NCI-H128 (cell line): ENCODE measurements at regions not wholly inside any gene's neighbourhood (a gene's known extent, or its start where the extent isn't known, plus 50 kb on each side); places are given as distances from the start of the nearest gene placed in this dataset.

Experiments used
- DNase-seq: peaks from one replicate; lab custom pipeline; 2025; ENCODE audit not compliant: unreplicated experiment; lab: John Stamatoyannopoulos, UW

DNA sequence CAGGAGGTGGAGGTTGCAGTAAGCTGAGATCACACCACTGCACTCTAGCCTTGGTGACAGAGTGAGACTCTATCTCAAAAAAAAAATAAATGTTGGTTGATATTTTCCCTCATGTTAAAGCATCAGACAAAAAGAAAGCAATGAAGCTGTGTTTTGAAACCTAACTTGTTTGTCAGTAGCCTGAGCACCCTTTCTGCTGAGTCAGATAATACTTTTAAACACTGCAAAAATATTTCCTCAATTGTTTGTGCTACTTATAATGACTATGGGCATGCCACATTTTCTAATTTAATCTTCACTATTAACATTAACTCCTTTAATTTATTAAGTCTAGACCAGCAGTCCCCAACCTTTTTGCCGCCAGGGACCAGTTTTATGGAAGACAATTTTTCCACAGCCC lies 236.3 kb upstream of the AGAP1 start:
- no peak for DNase-seq

DNA sequence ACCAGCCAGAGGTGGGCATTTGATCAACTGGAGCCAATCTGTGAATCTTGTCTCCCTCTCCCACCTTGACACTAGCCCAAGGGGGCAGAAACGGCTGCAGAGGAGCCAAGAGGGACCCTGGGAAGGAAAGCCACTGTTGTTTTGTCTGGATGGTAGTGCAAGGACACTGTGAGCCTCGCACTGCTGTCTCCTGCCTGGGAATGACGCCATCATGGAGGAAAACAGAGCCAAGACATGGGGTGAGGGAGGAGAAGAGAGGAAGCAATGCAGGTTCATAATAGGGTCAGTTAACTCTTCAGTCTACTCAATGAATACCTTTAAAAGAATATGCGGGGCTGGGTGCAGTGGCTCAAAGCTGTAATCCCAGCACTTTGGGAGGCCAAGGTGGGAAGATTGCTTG lies 231.1 kb upstream of the AGAP1 start:
- no peak for DNase-seq

DNA sequence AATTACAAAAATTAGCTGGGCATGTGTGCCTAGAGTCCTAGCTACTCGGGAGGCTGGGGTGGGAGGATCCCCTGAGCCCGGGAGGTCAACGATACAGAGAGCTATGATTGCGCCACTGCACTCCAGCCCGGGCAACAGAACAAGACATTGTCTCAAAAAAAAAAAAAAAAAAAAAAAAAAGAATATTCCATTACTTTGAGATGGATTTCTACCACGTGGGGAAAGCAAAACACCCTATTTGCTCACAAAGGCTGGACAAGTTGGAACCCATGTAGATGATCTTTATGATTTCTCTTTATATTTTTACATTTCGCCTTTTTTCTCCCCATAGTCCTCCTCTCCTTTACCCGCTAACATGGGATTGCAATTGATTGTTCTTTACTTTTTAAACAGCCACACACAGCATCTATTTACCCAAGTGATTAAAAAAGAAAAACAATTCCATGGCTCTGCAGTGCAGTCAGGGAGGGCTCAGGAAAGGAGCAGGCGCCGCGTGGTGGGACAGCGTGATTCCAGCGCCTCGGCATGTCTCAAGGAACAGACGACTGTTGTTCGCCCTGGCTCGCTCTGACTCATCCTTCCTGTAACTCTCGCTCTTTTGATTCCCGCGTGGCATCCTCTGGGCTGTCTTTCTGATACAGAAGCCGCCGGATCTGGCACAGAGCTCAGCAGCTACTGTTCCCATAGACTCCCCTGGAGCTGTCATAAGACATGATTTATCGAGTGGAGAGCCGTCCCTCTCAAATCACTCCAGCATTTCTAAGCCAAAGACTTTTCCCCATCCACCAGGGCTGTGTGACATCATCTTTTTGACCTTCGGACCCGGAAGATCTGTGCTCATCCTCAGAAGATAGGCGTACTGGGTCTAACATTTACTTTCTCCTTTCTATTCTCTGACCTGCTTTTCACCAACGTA lies 230.4 kb upstream of the AGAP1 start:
- no peak for DNase-seq

DNA sequence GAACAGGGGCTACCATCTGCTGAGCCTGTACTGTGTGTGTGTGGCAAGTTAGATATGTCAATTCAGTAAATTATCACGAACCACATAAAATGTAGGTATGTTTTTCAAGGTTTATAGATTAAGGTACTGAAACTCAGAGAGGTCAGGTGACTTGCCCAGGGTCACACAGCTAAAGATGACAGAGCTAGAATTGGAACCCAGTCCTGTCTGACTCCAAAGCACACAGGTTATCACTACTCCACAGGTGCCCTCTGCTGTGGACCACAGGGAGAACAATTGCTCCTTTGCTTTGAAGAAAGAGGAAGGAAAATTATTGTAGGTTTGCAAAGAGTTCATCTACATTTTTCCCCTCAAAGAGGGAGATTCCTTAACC lies 229.7 kb upstream of the AGAP1 start:
- DNase-seq, result no peak

DNA sequence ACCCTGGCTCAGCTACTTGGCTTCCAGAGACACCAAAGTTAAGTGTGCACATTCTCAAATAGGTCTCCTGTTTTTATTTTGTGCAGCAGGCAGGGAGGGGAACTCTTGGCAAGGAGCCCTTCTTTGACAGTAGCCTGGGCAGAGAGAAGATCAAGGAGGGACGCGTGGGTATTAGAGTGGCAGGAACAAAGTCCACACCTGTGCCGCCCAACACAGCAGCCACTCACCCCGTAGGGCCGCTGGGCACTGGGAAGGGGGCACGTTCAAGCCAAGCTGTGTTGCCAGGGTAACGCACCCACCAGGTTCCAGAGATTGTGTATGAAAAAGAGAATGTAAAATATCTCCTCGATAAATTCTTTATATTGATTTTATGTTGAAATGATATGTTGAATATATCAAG lies 229.3 kb upstream of the AGAP1 start:
- no peak for DNase-seq

DNA sequence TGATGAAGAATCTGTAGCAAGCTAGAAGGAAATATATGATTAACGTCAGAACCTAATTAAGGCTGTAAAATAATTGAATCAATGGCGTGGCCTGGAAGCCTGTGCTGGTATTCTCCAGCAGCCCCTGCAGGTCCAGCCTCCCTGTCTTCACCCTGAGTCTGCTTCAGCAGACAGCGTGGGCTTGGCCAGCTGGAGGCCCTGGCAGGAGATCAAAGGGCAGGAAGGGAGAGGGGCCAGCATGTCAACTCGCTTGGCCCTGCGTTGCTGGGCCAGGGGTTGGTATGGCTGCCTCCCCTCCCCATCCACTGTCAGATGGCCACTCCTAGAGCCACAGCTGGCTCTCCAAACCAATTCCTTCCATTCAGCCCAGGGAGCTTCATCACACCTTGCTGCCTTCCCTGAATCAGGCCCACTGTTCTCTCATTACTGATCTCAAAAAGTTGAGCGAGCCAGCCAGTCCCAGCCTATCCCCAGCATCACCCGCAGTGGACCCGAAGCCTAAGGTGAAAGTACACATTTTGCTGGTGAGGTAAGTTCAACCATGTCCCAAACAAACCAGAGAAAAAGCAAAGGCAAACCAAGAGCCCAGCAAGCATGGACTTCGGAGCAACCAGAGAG lies 228.4 kb upstream of the AGAP1 start:
- DNase-seq, result no peak

DNA sequence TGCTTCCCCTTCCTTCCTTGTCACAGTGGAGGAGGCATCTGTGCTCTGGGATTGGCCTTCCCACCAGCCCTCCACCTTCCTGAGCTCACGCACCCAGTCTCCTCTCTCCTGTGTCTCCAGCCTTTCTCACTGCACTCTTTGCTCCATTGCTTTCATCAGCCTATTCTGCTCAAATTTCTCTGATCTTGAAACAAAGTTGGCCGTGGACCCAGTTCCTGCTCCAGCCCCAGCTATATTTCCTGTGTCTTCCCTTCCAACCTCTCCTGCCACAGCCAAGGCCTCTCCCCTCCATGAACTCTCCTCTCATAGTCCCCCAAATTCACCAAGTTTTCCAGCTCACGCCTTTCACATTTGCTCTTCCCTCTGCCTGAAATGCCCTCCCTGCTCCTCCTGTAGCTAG lies 226.6 kb upstream of the AGAP1 start:
- no peak for DNase-seq

DNA sequence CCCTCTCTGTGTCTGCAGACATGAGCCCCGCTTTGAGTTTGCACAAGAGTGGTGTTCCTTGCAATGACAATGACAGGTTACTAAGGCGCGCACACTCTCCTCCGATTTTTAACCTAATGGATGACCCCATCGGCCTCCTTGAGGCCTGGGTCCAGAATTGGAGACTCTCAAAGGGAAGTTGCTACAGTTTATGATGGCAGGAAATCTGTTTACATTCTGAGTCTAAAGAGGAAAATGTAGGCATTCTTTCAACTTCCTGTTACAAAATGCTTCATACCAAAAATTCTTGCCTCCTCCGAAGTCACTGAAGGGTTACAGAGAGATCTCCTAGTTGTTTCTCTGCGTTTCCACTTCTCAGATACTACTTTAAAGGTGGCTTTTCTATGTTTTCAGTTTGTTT lies 225.3 kb upstream of the AGAP1 start:
- no peak for DNase-seq

DNA sequence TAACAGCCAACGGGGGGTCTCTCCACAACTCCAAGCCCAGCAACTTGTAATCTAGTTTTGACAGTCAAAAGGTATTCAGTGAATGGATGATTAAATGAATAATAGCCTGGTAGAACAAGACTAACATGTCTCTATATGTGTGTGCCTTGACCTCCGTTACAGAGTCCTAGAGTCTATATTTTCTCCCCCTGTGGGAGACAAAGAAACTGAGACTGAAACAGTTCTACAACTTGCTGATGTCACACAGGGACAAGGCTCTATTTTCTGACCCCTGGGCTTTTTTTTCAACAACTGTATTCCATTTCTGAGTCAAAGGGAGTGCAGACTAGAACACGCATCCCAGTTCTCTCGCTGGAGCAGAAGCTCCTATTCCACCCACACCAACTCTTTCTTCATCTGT lies 223.6 kb upstream of the AGAP1 start:
- DNase-seq, result no peak

DNA sequence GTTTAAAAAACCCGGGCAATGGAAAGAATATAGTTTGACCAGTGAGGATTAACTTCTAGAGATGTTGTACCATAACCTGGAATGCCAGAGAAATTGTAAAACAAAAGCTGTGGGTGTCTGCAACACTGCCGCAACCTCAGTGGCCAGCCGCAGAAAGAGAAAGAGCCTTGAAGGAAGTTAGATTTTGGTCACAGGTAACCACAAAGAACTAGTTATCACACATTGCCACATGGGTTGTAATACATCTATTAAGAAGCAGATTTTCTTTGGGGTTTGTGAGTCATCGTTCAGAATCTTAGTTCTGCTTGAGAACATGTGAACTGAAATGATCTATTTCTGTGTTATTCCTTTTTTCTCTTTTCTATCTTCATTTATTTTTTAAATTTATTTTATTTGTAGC lies 222.9 kb upstream of the AGAP1 start:
- DNase-seq, result no peak

DNA sequence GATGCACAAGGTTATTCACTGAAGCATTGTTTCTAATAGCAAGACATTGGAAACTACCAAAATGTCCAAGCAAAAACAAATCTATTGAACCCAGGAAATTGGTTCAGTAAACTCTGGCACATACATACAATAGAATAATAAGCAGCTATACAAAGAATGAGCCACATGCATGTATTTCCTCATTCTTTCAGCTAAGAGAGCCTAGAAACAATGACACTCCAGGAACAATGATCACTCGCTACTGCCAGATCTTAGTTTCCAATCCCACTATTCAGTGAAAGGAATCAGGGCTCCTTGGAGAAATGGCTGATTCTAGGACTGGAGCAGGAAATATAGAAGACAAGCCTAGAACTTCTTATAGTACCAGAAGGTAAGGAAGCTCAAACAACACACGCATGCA lies 221.9 kb upstream of the AGAP1 start:
- no peak for DNase-seq

DNA sequence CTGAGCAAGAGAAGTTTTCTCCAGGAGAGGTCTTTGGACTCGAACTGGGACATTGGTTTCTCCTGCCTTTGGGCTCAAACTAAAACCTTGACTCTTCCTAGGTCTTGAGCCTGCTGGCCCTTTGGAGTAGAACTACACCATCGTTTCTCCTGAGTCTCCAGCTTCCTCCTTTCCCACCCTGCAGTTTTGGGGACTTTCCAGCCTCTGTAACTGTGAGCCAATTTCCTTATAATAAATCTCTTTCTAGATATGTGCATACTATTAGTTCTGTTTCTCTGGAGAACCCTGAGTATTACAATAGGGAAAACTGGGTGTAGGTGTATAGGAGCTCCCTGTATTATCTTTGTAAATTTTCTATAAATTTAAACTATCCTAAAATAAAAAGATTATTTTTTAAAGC lies 219.8 kb upstream of the AGAP1 start:
- no peak for DNase-seq

DNA sequence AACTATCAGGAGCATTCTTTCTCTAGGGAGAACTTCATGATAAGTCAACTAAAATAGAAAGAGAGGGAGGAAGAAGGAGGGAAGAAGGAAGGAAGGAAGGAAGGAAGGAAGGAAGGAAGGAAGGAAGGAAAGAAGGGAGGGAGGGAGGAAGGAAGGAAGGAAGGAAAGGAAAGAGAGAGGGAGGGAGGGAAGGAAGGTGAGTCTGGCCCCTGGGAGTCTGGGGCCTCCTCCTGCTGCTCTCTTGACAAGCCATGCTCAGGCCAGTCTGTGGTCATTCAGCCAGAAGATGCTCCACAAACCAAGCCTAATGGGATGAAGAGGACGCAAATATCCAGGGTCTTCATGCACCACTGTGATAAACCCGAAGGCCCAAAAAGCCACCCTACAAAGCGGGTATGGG lies 216.4 kb upstream of the AGAP1 start:
- no peak for DNase-seq

DNA sequence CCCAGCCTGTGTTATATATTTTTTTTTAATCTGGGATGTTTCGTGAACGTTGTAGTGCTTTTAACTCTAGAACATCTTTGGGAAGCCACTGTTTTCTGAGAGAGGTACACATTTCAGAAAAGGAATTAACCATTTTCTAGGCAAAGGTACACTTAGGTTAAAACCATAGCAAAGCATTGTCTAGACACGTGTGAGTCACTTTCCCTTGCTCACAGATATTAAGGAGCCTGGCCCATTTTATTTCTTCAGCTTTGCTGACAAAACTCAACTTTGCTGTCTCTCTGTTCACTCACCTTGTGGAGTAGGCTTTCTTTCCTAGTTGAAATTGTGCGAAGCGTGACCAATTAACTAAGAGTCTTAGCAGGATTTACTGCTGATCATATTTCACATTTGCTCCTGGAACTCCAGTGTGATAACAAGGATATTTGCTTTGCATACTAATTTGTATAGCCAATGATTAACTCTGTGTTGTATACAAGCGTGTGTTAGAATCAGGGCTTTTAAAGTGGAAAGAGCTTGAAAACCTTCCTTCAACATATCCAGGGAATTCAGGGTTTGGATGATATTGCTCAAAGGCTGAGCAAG lies 215.0 kb upstream of the AGAP1 start:
- no peak for DNase-seq

DNA sequence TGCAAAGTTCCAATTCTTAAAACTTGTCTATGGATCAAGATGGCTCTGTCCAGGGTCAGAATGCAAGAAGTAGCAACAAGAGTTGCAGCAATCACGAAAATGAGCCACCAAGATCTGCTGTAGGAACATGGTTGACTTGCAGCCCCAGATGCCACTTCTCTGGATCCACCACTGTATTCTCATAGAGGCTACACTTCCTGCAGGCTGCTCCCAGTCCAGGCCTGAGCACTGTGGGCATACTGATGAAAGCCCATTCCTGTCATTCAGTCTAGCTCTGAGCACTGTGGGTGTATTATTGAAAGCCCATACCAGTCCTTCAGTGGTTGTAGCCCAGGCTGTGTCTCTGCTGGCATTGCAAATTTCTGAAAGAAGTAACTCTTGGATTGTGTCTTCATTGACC lies 213.9 kb upstream of the AGAP1 start:
- DNase-seq, result no peak

DNA sequence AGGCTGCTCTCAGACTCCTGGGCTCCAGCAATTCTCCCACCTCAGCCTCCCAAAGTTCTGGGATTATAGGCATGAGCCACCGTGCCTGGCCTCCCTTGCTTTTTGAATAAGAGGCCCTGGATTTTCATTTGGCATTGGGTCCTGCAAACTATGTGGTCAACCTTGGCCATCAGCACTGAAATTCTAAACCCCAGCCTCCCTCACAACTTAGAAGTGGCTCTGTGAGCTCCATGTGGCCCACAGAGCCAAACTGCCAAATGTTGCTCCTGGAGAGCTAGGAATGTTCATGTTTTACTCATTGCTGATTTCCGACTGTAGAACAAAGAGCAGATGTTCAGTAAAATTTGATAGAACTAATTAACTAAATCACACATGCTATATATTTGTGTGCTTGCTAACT lies 210.6 kb upstream of the AGAP1 start:
- DNase-seq, result no peak

DNA sequence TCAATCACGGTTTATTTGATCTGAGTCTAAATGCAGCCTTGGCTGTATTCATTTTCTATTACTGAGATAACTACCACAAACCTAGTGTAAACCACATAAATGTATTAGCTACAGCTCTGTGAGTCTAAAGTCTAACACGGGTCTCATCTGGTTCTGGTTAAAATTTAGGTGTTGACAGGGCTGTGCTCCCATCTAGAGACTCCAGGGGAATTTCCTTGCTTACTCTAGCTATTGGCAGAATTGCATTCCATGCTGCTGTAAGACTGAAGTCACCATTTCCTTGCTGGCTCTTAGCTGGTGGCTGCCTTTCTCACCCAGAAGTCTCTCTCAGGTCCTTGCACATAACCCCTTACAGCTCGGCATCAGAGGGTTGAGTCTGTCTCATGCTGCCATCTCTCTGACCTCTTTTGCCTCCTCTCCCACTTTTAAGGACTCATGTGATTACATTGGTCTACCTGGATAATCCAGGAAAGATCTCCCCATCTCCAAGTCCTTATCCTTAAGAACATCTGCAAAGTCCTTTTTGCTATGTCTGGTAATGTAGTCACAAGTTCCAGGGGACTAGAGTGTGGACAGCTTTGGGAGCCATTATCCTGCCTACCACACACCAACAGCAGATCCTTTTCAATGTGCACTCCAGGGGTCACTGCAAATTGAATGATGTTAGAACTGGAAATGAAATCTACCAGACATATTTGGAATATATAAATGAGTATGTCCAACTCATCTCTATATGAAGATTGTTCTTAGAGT lies 207.0 kb upstream of the AGAP1 start:
- no peak for DNase-seq

DNA sequence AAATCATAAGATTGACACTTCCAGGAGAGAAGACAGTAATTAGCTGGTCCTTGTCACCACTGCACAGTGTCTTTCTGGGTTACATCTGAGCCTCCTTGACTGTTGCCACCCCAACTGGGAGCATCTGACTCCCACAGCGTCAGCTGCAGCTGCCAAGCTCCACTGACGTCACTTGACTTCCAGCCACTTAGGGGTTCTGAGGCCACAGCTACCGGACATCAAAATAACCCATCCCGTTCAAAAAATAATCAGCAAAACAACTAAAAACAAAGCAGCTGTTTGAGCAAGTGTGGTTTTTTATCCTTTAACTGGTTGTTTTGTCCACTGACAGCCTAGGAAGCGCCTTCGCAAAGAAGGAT lies 206.5 kb upstream of the AGAP1 start:
- no peak for DNase-seq

DNA sequence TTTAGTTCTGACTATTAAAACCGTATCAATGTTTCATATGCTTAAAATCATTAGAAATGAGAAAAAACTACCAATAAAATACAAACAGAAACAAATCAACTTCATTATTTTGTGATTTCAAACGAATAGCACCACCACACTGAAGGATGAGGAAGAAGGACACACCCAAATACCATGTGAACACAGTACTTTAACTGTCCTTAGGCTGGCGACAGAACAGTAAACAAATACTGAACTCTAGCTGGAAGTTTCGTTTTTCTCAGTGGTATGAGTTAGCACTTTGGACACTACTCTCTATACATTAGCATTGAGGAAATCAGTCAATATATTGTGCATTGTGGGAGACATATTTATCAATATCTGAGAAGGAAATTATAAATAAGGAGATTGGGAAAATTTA lies 202.4 kb upstream of the AGAP1 start:
- no peak for DNase-seq

DNA sequence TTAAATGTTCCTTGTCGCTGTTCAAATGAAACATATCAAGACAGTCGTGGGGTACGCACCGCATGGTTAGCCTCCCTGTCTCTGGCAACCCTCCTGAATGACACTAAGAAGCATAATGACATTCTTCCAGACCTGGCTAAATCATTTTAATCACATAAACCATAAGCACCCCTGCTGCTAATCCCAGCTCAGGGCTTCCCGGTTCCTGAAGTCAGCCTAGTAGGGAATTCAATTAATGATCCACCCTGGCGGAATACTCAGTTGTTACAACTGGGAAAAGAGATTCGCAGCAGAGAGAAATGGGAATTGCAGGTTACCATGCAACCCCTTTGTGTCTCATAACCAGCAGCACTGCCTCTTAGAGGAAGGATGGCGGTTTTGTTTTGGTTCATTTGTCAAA lies 200.8 kb upstream of the AGAP1 start:
- no peak for DNase-seq

DNA sequence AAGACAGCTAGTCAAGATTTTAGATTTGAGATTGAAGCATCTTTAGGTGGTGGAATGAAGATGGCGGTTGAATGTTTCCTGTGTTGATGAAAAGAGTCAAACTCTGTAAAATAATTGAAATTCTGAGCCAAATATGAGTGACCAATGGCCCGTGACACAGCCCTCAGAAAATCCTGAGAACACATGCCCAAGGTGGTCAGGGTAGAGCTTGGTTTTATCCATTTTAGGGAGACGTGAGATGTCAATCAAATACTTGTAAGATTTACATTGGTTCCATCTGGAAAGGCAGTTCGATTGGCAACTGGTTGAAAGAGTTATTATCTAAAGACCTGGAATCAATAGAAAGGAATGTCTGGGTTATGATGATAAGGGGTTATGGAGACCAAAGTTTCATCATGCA lies 198.0 kb upstream of the AGAP1 start:
- no peak for DNase-seq
